Activated T-cell treated with anti-CD3 and anti-CD28 coated beads, Interleukin-2, amount 50 U/mL, for 72 hours (primary cell): ENCODE measurements at regions not wholly inside any gene's neighbourhood (a gene's known extent, or its start where the extent isn't known, plus 50 kb on each side); places are given as distances from the start of the nearest gene placed in this dataset.

Source experiments
- ATAC-seq, 2 donors: fragments of 150-1000 bp; cut with Tn5 transposase; replicated peaks in 1 of 2; 2 replicates each; pipeline ENCODE4 v1.10.0; 2021; ENCODE audit warnings: moderate library complexity in 2 of 2, mild to moderate bottlenecking in 1 of 2
- DNase-seq, 2 donors: peaks; one replicate each; pipeline ENCODE4 v3.0.0; 2021 to 2022; ENCODE audit warnings: mixed read lengths in 1 of 2
- H3K27ac Mint-ChIP-seq: one replicate; pipeline ENCODE4 v1.8.0; 2022; ENCODE audit warnings: mild to moderate bottlenecking, moderate library complexity, mixed read lengths
- H3K27me3 Mint-ChIP-seq: one replicate; pipeline ENCODE4 v1.8.0; 2022; ENCODE audit warnings: low read depth, mixed read lengths
- H3K36me3 Mint-ChIP-seq, 2 donors: one replicate each; pipeline ENCODE4 v1.8.0; 2022; ENCODE audit warnings: mixed read lengths in 2 of 2, mild to moderate bottlenecking in 1 of 2; ENCODE audit not compliant: insufficient read depth in 2 of 2
- H3K4me1 Mint-ChIP-seq: one replicate; pipeline ENCODE4 v1.8.0; 2022; ENCODE audit warnings: low read depth, mixed read lengths
- H3K4me3 Mint-ChIP-seq, 2 donors: one replicate each; pipeline ENCODE4 v1.8.0; 2022; ENCODE audit warnings: mild to moderate bottlenecking in 2 of 2, mixed read lengths in 2 of 2, moderate library complexity in 2 of 2
- H3K9me3 Mint-ChIP-seq, 2 donors: one replicate each; pipeline ENCODE4 v1.8.0; 2022; ENCODE audit warnings: mixed read lengths in 2 of 2

DNA sequence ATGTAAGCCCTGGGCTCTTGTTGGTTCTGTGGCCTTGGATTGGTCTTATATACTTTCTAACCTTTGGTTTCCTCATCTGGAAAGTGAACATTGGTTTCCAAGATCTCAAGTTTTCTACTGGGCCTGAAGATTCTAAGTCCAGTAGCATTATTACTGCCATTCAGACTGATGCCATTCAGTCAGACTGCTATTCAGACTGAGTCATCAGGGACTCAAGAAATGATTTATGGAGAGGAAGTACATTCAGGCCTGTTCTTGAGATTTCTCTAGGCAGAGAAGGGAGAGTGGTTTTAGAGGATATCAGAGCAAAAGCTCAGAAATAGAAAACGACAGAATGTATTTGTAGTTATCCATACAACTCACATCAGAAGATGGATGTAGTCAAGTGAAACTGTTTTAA, 557.2 kb downstream of the NR2F2 start:
- no peak overlapping the region for H3K27ac Mint-ChIP-seq
- no peaks in the 10 kb centered on the region for H3K27me3 Mint-ChIP-seq
- H3K9me3 Mint-ChIP-seq: peaks cover 2 to 10% of the 10 kb centered on the region in 2 donors
- H3K36me3 Mint-ChIP-seq: no peaks in the 10 kb centered on the region
- ATAC-seq: peak; percentile 46 to 80
- DNase-seq: no peak
- no peak overlapping the region for H3K4me3 Mint-ChIP-seq
- H3K4me1 Mint-ChIP-seq: peaks cover 20% of the 10 kb centered on the region

DNA sequence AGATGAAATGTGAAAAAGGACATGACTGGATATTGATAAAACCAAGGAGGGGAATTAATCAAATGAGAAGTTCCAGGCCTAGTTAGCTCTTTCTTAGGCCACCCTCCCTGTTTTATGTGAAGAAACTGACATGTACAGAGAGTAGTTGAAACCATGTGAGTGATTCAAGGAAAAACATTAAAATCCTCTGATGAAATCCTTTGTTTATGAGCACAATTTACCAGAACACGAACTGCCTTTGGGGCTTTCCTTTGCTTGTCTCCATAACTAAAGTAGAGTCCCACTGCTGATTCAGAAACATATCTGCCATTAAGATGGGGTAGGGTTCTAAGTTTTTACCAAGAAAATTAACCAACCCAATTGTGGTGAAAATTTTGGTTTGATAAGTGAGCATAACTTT, 558.3 kb downstream of the NR2F2 start:
- Mint-ChIP-seq H3K36me3 (no peaks in the 10 kb centered on the region), H3K4me3 (peak overlapping the region; percentile 50 to 72)

DNA sequence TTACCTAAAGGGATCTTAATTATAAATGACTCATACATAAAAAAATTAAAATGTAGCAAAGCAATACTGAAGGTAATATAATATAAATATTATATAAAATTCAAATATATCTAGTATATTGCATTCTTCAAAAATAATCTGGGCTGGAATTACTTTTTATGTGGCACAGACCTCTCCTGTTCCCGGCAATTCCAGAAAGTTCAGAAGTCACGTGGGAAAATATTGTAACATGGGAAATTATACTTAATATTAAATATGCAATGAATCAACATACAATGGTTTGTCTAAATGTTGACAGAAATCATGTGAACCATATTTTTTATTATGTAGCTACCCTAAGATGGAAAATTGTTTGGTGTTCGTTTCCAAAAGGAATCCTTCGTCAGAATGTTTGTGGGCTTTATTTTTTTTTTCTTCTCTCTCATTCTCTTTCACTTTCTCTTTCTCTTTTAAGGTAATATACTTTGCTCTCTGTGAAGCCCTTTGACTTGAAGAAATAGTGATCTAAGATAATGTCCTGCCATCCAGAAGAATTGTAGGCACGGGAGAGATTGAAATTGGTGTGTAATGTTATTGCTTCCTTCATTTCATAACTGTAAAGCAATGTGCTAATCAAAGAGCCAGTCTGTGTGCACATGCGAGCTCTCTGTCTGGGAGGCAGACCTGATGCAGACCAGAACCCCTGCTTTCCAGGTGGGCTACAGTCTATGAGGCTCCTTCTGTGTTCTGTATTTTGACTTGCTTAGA, 559.4 kb downstream of the NR2F2 start:
- Mint-ChIP-seq H3K36me3 (no peaks in the 10 kb centered on the region), H3K27ac (peak overlapping the region; percentile 53), H3K4me1 (peaks cover 20% of the 10 kb centered on the region), H3K9me3 (peaks cover 2 to 10% of the 10 kb centered on the region in 2 donors), H3K4me3 (peak overlapping the region; percentile 69 to 81), H3K27me3 (no peaks in the 10 kb centered on the region)
- ATAC-seq (peak in 1 of 2 donors; percentile 23), DNase-seq (no peak)

More for the DNA sequence above, 558.3 kb downstream of the NR2F2 start:
- H3K27ac Mint-ChIP-seq: peak overlapping the region; percentile 74
- ATAC-seq (peak; percentile 29 to 61), DNase-seq (no peak)
- peaks cover 20% of the 10 kb centered on the region for H3K4me1 Mint-ChIP-seq
- H3K9me3 Mint-ChIP-seq: peaks cover 2 to 10% of the 10 kb centered on the region in 2 donors
- no peaks in the 10 kb centered on the region for H3K27me3 Mint-ChIP-seq

DNA sequence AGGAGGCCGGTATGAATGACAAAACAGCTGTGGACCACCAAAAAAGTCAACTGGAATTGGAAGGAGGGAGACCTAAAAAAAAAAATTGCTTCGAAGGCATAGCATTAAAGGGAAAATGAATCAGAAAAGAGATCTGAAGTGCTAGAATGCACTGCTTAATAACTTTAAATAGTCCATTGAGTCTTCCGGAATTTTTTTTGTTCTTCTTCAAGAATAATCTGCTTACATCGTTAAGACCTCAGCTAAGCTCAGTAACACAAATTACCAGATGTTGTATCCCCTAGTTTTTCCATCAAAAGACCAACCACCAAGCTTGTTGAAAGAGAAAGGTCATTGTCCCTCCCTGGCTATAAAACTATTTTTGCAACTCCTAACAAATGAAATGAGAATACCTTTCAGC, 560.5 kb downstream of the NR2F2 start:
- DNase-seq (no peak), ATAC-seq (no peak)
- Mint-ChIP-seq H3K4me1 (peaks cover 20% of the 10 kb centered on the region), H3K9me3 (peaks cover 2 to 10% of the 10 kb centered on the region in 2 donors), H3K4me3 (peak overlapping the region; percentile 69 to 70), H3K27ac (no peak overlapping the region), H3K27me3 (no peaks in the 10 kb centered on the region), H3K36me3 (no peaks in the 10 kb centered on the region)

DNA sequence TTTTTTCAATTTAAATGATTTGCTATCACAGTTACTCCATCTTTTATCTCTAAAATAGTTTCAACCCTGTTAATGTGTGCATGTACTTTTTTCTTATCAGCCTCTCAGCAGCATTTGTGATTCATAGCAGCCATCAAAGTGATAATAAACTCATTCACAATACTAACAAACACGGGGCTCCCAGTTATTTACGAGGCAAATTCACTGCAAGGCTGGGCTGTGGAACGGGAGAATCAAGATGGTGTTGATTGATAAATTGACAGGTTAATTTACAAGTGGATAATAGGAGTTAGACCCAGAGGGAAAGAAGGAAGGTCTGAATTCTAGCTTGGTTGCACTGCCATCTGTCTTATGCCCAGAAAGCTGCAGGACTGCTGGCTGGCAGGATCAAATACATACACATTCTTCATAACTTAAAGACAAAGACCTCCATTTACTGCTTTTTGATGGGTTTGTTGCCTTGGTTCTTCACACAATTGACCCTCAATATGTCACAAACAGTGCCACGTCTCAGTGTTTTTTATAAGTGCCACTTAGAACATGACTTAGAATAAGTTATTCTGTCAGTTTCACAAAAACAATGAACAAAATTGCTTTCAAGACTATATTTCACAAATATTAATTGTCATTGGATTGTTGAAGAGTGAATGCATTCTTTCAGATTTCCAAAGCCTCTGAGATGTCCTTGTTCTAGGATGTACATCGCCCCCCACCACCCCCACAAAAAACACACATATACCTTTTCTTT, 562.8 kb downstream of the NR2F2 start:
- Mint-ChIP-seq H3K27ac (no peak overlapping the region), H3K27me3 (no peaks in the 10 kb centered on the region), H3K4me1 (peaks cover 19% of the 10 kb centered on the region), H3K9me3 (peaks cover 2% of the 10 kb centered on the region in 2 donors), H3K36me3 (no peaks in the 10 kb centered on the region), H3K4me3 (no peak overlapping the region)
- ATAC-seq: peak in 1 of 2 donors; percentile 35
- no peak for DNase-seq

DNA sequence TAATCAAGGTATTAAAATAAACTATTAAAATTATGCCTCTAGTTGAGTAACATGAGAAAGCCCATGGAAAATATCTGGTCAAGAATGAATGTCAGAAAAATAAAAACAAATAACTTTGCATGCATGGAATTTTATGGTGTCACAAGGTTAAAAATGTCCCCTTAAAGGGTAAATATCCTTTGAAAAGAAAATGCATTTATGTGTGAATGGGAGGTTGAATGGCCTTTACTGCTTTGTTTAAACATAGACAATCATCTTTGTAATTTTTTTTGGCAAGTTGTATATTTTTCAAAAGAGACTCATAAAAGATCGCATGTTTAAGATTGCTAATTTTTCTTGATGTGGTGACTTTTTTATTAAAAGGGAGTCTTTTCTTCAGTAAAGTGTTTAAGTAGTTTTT, 564.2 kb downstream of the NR2F2 start:
- Mint-ChIP-seq H3K27ac (no peak overlapping the region), H3K36me3 (no peaks in the 10 kb centered on the region), H3K9me3 (no peaks in the 10 kb centered on the region), H3K4me3 (no peak overlapping the region), H3K4me1 (peaks cover 10% of the 10 kb centered on the region), H3K27me3 (no peaks in the 10 kb centered on the region)
- DNase-seq (no peak), ATAC-seq (no peak)

DNA sequence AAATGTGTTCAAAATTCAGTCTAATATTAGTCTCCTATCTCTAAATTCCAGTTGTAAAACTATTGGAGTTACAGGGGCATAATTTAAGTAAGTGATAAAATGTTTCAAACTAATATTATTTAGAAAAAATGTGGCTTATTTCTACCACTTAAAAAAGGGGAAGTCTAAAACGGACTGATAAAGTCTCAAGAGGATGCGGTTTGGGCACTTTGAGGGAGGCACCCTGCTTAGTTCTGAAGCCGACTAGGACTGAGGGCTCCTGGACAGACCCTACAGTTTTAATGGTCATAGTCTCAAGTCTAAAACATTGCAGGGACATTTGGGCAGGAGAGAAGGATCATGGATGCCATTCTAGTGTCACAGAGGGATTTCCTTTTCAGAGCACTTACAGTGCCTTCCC, 566.3 kb downstream of the NR2F2 start:
- Mint-ChIP-seq H3K27me3 (no peaks in the 10 kb centered on the region), H3K4me1 (no peaks in the 10 kb centered on the region), H3K36me3 (peaks cover 0 to 5% of the 10 kb centered on the region in 2 donors), H3K27ac (no peak overlapping the region), H3K4me3 (no peak overlapping the region), H3K9me3 (peaks cover 6 to 7% of the 10 kb centered on the region in 2 donors)
- no peak for ATAC-seq
- DNase-seq: no peak

DNA sequence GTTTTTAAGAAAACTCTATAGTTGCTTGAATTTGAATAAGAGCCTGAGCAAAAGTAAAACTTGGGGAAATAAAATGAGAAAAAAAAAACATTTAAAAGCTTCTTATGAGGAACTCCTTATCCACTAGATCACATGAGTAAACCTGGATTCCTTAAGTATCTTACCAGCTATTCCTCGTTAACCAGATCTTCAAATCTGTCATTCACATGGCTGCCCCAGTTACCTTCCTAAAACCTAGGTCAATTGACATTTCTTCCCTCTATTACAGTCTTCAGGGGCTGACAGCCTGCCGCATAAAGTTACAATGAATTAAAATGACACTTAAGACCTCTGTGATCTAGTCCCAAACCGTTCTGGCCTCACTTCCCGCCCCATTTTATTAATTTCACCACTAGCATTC, 583.6 kb downstream of the NR2F2 start:
- Mint-ChIP-seq H3K27ac (no peak overlapping the region), H3K27me3 (no peaks in the 10 kb centered on the region), H3K36me3 (peaks cover 1 to 4% of the 10 kb centered on the region in 2 donors), H3K4me1 (no peaks in the 10 kb centered on the region), H3K4me3 (no peak overlapping the region), H3K9me3 (peaks cover 6 to 9% of the 10 kb centered on the region in 2 donors)
- no peak for DNase-seq
- no peak for ATAC-seq

DNA sequence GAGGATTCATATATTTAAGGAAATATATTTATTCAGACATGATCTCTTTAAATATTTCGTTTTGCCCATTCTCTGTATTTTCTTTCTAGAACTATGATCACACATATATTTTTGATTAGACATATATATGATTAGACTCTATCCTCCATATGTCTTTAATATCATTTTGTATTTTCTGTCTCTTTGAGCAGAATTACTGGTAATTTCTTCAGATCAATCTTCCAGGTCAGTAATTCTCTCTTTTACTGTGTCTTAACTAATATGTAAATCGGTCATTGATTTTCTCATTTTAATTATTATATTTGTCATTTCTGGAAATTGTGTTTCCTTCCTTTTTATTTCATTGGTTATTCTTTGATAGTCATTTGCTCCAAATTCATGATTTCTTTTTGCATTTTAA, 586.2 kb downstream of the NR2F2 start:
- ATAC-seq (no peak), DNase-seq (no peak)
- Mint-ChIP-seq H3K9me3 (peaks cover 8 to 12% of the 10 kb centered on the region in 2 donors), H3K4me3 (no peak overlapping the region), H3K36me3 (peaks cover 1 to 7% of the 10 kb centered on the region in 2 donors), H3K27me3 (no peaks in the 10 kb centered on the region), H3K27ac (no peak overlapping the region), H3K4me1 (no peaks in the 10 kb centered on the region)

DNA sequence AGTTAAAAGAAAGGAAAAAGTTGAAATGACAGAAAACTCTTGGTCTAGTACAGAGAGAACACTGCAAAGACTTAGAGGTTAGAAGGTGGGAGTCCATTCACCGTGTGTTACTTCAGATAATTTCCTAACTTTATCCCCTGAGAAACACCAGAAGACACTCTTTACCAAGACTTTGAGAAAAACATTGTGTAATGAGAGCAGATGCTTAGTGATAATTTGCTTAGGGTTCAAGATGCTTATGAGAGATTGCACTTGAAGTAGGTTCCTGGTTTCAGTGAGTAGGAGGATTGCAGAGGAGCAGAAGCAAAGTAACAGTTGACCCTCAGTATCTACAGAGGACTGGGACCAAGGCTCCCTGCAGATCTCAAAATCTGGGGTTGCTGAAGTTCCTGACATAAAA, 594.1 kb downstream of the NR2F2 start:
- peaks cover 0 to 2% of the 10 kb centered on the region in 2 donors for H3K36me3 Mint-ChIP-seq
- ATAC-seq (no peak), DNase-seq (no peak)
- peaks cover 10 to 11% of the 10 kb centered on the region in 2 donors for H3K9me3 Mint-ChIP-seq
- H3K27me3 Mint-ChIP-seq: no peaks in the 10 kb centered on the region
- H3K4me3 Mint-ChIP-seq: no peak overlapping the region
- no peaks in the 10 kb centered on the region for H3K4me1 Mint-ChIP-seq
- no peak overlapping the region for H3K27ac Mint-ChIP-seq

DNA sequence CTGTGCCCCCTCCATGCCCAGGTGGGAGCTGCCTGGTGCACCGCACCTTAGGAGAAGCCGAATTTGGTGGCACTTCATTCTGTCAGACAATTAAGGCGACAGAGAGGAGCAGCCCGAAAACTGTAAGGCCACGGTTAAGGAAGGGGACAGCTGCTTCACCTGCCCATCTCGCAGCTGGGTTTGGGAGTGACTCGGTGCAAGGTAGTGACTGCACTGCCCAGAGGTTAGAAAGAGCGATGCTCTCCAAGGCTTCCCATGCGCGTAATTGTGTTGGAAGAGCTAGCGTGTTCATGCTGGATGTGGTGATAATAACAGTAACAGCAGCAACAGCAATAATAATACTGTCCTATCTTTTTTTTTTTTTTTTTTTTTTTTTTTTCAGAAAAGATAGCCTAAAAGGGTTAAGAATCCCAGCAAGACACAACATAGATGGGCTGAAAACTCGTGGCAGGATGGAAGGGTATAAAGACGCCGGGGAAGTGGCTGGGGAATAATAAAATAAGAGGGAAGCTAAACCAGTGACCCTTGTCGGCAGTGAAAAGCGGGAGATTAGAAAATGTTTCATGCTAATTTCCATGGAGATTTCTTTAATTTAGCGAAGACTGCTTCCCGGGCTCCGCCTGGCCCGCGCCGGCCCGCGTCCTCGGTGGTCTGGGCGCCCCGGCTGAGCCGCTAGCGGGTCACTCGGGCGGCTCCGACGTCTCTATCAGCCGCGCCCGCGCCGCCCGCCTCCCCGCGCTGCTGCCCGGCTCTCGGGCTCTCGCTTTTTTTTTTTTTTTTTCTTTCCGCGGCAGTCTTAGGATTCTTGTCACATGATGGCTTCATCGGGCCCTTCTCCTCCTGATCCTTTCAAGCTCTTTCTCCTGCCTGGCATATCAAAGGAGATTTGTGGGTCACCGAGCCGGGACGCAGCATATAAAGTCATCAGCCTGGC, 617.1 kb downstream of the NR2F2 start:
- DNase-seq (no peak), ATAC-seq (no peak)
- H3K4me1 Mint-ChIP-seq: no peaks in the 10 kb centered on the region
- H3K36me3 Mint-ChIP-seq: no peaks in the 10 kb centered on the region
- H3K27ac Mint-ChIP-seq: no peak overlapping the region
- H3K9me3 Mint-ChIP-seq: no peaks in the 10 kb centered on the region
- H3K4me3 Mint-ChIP-seq: no peak overlapping the region
- H3K27me3 Mint-ChIP-seq: peaks cover 27% of the 10 kb centered on the region

DNA sequence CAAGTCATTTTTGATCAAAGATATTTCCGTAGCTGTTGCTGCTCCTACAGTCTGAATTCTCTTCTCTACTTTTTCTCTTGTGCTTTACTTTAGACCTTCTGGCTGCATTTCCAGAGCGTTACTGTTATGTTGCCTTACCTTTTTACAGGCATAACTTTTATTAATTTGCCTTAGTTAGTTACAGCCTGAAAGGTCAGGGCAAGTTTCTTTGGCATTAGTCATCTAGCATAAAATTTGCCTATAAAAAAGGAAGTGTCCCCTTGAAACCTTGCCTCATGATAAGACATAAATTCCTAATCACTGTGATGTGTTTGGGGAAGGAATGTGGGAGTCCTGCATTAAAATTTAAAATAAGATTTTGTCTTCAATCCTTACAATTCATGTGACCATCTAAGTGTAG, 618.5 kb downstream of the NR2F2 start:
- H3K36me3 Mint-ChIP-seq: no peaks in the 10 kb centered on the region
- peaks cover 27% of the 10 kb centered on the region for H3K27me3 Mint-ChIP-seq
- no peak overlapping the region for H3K4me3 Mint-ChIP-seq
- H3K9me3 Mint-ChIP-seq: peaks cover 2% of the 10 kb centered on the region in 2 donors
- no peak overlapping the region for H3K27ac Mint-ChIP-seq
- no peak for DNase-seq
- no peak for ATAC-seq
- no peaks in the 10 kb centered on the region for H3K4me1 Mint-ChIP-seq

DNA sequence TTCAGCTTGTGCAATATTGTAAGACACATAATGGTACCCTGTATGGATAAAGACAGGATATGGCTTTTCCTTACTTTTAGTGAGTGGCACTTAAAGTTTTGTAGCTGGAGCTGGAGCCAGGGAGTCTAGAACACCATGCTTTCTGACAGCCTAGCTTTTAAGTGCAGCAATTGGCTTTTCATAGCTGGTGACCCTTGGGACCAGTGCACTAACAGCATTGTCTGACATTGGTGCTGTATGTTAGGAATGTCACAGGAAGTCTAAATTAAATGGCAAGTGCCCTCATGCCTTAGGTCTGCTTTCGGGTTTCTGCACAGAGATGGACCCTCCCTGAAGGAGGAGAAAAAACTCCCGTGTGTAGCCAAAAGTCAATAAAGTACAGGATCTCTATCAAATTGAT, 628.2 kb downstream of the NR2F2 start:
- no peaks in the 10 kb centered on the region for H3K36me3 Mint-ChIP-seq
- H3K27me3 Mint-ChIP-seq: no peaks in the 10 kb centered on the region
- DNase-seq: no peak
- no peaks in the 10 kb centered on the region for H3K4me1 Mint-ChIP-seq
- peaks cover 6 to 7% of the 10 kb centered on the region in 2 donors for H3K9me3 Mint-ChIP-seq
- H3K4me3 Mint-ChIP-seq: no peak overlapping the region
- H3K27ac Mint-ChIP-seq: no peak overlapping the region
- ATAC-seq: no peak
